ENCODE measurements at regions not wholly inside any gene's neighbourhood (a gene's known extent, or its start where the extent isn't known, plus 50 kb on each side); places are given as distances from the start of the nearest gene placed in this dataset.

GRCh38 chr15:70494517-70494851 lies 268.9 kb downstream of the UACA start:
- DNase-seq (ENCODE audit: extremely low read depth, low read depth) = no peak

GRCh38 chr15:70493787-70494516 lies 269.4 kb downstream of the UACA start:
- DNase-seq (ENCODE audit: extremely low read depth, low read depth) = no peak

- no peak for DNase-seq (ENCODE audit: extremely low read depth, low read depth)
Observed at GRCh38 chr15:70493376-70493775, 270.0 kb downstream of the UACA start.

- no peak for DNase-seq (ENCODE audit: extremely low read depth, low read depth)
Observed at GRCh38 chr15:70492240-70493177, 270.8 kb downstream of the UACA start.

- DNase-seq (ENCODE audit: extremely low read depth, low read depth) = no peak
Observed at GRCh38 chr15:70491641-70492040, 271.7 kb downstream of the UACA start.

- no peak for DNase-seq (ENCODE audit: extremely low read depth, low read depth)
Observed at GRCh38 chr15:70491201-70491621, 272.1 kb downstream of the UACA start.

- DNase-seq (ENCODE audit: extremely low read depth, low read depth) = no peak
Observed at GRCh38 chr15:70490838-70491155, 272.6 kb downstream of the UACA start.

- DNase-seq (ENCODE audit: extremely low read depth, low read depth) = no peak
Observed at GRCh38 chr15:70490148-70490837, 273.1 kb downstream of the UACA start.

GRCh38 chr15:70488941-70489848 lies 274.2 kb downstream of the UACA start:
- no peak for DNase-seq (ENCODE audit: extremely low read depth, low read depth)

GRCh38 chr15:70488002-70488605 lies 275.3 kb downstream of the UACA start:
- peak; percentile 63 for DNase-seq (ENCODE audit: extremely low read depth, low read depth)

- DNase-seq (ENCODE audit: extremely low read depth, low read depth) = no peak
Observed at GRCh38 chr15:70487387-70487740, 276.0 kb downstream of the UACA start.

GRCh38 chr15:70486451-70487386 lies 276.6 kb downstream of the UACA start:
- DNase-seq (ENCODE audit: extremely low read depth, low read depth) = no peak

- no peak for DNase-seq (ENCODE audit: extremely low read depth, low read depth)
Observed at GRCh38 chr15:70486012-70486411, 277.3 kb downstream of the UACA start.

- DNase-seq (ENCODE audit: extremely low read depth, low read depth) = no peak
Observed at GRCh38 chr15:70484993-70485392, 278.4 kb downstream of the UACA start.

GRCh38 chr15:70483513-70483912 lies 279.8 kb downstream of the UACA start:
- DNase-seq (ENCODE audit: extremely low read depth, low read depth) = no peak

- no peak for DNase-seq (ENCODE audit: extremely low read depth, low read depth)
Observed at GRCh38 chr15:70480196-70480856, 283.0 kb downstream of the UACA start.

- no peak for DNase-seq (ENCODE audit: extremely low read depth, low read depth)
Observed at GRCh38 chr15:70479785-70480184, 283.6 kb downstream of the UACA start.

GRCh38 chr15:70479056-70479455 lies 284.3 kb downstream of the UACA start:
- no peak for DNase-seq (ENCODE audit: extremely low read depth, low read depth)

Measured in NCI-H460 (cell line).